HG02981 (cell line): ENCODE measurements at regions not wholly inside any gene's neighbourhood (a gene's known extent, or its start where the extent isn't known, plus 50 kb on each side); places are given as distances from the start of the nearest gene placed in this dataset.

ENCODE experiments used
- ATAC-seq: cut with Tn5 transposase; IDR thresholded peaks from one replicate; pipeline ENCODE4 v1.9.1; 2021; ENCODE audit warnings: mild to moderate bottlenecking, moderate library complexity; ENCODE audit not compliant: unreplicated experiment

- ATAC-seq = no peak
These were observed 300.5 kb downstream of the SPRY2 start for GRCh38 chr13:80040196-80040980.

DNA sequence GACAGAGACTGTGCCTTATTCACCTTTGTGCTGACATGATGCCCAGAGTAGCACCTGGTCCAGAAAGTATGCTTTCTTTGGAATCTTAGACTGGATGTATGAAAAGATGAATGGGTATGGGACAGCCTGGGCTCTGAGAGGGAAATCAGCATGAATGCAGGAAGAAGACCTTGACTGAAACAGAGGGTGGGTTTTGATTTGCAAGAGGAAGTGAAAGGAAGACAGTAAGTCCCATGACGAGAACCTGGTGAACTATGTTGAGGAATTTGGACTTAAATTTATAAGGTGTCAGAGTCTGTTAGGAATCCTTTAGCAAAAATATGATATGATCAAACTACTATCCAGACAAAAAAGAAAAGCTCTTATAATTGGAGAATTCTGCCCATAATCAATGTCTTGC, 301.9 kb downstream of the SPRY2 start:
- peak; percentile 51 for ATAC-seq

DNA sequence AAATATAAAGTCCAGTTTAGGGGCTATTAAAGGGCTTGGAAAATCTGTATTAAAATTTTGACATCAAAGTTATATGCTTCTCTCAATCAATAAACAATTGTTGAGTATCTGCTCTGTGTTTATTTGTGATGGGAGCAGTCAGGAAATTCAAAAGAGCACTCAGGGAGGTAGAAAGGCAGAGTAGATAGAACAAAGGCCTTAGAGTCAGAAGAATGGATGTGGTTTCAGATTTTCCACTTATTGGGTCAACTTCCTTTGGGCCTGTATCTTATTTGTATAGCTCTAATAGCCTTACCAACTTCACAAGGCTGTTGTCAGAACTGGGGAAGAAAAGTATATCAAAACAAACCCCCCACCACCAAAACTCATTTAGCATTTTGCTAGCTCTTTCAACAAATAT, 302.6 kb downstream of the SPRY2 start:
- no peak for ATAC-seq

DNA sequence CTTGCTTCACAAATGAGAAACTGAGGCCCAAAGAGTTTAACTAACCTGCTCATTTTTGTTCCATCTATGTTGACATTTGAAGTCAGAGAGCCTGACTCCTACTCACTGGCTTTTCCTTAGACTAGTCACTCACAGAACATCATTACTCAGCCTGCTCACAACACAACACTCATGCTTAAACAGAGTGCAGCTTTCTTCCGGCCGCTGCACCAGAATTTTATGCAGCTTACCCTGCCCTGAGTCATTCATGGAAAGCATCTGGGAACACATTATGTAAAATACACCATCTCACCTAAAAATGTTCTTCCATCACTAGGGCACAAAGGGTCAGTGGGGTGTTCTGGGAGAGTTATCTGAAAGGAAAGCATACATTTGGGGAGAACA, 303.4 kb downstream of the SPRY2 start:
- no peak for ATAC-seq

- no peak for ATAC-seq
These were observed 304.0 kb downstream of the SPRY2 start for GRCh38 chr13:80036845-80037504.

- ATAC-seq = no peak
These were observed 305.8 kb downstream of the SPRY2 start for GRCh38 chr13:80035096-80035495.

DNA sequence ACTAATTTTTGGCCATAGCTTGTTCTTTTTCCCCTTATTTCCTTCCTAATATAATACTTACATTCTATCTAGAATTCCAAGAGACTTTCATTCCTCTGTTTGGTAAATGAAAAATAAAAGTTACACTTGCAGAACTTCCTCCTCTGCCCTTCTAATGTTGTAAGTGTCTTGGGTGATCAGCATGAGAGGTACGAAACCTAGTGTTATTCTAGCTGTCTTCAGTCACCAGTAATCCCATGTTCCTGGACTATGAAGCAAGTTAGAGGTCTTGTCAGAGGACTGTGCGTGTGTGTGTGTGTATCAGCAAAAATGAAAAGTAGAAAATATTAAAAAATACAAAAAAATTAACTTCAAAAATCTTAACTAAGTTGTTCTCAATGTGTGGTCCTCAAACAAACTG, 307.0 kb downstream of the SPRY2 start:
- ATAC-seq = no peak

DNA sequence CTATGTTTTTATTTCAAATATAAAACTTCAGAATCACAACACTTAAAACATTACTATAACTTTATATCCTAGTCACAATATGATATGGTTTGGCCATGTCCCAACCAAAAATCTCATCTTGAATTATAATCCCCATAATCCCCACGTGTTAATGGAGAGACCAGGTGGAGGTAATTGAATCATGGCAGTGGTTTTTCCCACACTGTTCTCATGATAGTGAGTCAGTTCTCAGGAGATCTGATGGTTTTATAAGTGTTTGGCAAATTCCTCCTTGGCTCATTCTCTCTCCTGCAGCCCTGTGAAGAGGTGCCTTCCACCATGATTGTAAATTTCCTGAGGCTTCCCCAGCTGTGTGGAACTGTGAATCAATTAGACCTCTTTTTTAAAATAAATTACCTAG, 307.6 kb downstream of the SPRY2 start:
- ATAC-seq = no peak

GRCh38 chr13:80030491-80030890, 310.4 kb downstream of the SPRY2 start:
- ATAC-seq = no peak

DNA sequence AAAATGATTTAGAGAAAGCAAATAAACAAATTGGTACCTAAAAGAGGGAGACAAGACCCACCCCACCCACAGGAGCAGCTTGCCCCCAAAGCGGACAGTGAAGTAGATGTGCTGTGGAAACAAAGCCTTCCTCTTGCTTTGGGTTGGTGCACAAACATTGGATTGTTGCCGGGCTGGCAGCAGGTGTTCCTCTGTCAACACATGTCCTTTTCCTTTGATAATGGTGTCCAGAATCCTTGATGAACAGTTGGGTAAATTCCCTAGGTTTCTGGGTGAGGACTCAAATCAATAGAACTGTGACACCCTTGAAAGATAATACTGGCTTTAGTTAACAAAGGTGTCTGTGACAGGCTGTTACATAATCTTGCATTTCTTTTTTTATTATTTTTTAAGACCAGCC, 311.8 kb downstream of the SPRY2 start:
- ATAC-seq = no peak

- ATAC-seq = no peak
These were observed 318.8 kb downstream of the SPRY2 start for GRCh38 chr13:80022146-80022545.

DNA sequence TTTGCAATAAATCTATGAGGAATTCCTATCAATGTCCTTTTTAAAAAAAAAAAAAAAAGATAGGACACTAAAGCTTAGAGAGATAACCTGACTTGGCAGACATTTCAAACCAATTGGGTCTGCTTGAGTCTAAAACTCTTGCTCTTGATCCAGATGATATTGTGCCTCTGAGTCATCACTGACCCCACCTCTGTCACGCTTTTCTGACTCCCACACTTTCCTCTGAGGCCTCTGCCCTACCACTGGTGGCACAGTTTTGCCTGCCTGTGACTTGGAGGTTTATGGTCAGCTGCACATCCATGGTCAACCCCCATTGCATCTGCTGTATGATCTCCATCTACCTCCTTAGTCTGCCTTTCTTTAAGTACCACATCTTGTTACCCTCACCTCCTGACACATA, 328.7 kb downstream of the SPRY2 start:
- no peak for ATAC-seq

DNA sequence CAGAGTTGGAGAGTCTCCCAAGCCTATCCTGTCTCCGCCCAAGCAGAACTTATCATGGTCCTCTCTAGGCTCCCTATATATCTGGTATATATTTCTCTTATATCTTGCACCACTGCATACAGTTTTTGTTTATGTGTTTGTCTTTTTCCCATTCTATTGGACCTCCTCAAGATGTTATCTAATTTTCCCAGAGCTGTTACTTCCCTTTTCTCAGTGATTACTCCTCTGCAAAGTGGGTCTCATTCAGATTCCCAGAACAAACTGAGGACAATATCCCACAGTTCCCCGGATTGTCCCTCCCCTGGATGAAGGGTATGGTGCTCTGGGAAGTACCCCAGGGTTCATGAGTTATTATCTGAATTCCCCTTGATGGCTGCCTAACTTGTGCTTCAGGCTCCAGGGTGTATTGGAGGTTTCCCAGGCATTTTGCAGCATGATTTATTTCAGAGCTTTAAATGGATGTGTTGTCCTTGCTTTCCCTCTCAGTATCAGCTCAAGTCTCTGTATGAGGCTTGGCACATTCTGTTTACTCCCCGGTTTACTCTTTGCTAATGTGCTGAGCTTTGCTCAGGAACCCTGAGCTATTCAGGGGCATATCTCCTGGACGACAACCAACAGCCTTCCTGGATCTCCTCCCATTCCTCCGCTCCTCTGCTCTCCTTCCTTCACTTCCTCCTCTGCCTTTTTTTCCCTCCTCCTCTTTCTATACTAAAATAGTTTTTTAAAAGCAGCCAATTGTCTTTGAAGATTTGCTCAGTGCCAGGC, 329.3 kb downstream of the SPRY2 start:
- ATAC-seq = no peak

DNA sequence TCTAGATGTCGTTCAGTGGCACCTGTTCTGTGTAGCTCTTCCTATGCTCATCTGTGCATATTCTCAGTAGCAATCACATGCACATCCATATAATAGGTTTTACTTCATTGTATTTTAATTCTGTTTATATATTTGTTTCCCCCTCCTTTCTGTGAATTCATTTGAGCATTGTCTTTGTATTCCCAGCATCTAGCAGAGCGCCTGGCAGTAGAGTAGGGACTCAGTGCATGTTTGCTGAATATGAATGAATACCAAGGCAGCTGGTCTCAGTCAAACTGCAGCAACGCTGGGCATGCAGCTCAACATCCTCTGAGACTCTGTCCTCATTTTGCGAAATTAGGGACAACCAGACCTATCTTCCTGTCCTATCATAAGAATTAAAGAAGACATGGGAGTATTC, 330.1 kb downstream of the SPRY2 start:
- ATAC-seq = no peak

GRCh38 chr13:80010286-80010831, 330.6 kb downstream of the SPRY2 start:
- no peak for ATAC-seq

GRCh38 chr13:80009760-80010159, 331.2 kb downstream of the SPRY2 start:
- ATAC-seq = no peak

GRCh38 chr13:80006940-80007339, 334.0 kb downstream of the SPRY2 start:
- no peak for ATAC-seq

DNA sequence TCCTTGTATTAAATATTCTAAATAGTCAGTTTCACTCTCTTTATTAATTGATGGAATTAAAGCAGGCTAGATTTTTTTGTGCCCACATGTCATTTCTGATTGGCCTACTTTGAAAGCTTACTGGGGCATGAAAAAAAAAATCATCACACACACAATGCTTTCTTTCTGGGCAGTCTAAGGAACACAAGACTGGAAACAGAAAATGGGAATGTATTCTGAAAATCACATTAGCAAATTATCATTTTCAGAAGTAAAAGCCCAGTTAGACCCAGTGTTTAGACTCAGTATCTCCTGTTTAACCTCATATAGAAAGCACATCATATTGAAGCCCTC, 339.4 kb downstream of the SPRY2 start:
- ATAC-seq = no peak

DNA sequence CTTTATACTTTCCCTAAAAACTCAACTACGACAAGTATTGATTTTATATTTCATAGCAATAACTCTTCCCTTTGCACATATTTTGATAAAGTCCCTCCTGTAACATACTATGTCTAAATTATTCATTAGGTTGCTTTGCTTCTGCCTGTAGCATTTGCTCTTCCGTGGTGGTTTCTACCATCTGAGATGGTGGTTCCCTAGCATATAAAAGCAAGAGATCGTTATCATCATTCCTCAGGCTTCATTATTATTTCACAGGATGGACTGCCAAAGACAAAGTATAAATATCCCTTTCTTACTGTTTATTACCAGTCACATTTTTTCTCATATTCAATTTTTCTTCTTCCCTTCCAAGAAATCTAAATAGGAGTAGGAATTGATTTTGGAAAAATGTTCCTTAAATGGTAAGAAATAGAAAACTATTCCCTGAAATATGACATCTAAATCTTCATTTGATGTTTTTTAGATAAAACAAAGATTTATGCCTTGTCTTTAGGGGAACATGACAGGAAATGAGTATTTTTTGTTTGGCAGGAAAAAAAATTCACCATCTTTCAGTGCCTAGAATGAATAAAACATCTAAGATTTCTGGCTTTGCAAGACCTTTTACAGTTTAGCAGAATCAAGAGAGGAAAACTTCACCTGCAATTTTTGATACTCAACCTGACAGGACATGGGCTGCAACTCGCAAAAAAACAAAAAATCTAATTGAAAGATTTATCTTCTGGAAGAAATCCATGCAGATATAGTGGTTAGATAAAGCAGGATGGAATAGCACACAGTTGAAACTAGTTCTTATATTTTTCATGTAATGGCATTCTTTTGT, 340.0 kb downstream of the SPRY2 start:
- ATAC-seq = no peak

DNA sequence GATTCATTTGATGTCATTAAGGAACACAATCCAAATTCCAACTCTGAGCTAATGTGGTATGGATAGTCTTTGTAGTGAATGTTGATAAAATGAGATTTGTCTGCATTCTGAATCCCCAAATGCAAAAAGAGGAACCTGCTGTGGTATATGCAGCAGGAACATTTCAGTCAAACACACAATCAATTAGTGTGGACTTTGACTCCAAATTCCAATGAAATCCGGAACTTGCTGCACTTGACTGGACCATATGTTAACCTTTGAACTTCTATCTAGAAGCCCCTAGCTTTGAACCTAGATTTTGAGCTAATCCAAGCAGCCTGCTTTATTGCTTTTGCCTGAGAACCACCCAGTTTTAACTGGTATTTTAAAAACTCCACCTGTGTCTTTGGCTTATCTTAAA, 341.3 kb downstream of the SPRY2 start:
- ATAC-seq = no peak

- no peak for ATAC-seq
These were observed 342.5 kb downstream of the SPRY2 start for GRCh38 chr13:79998381-79998880.
